Upper lobe of left lung (tissue), 4 donors: ENCODE measurements at regions not wholly inside any gene's neighbourhood (a gene's known extent, or its start where the extent isn't known, plus 50 kb on each side); places are given as distances from the start of the nearest gene placed in this dataset.

Experiments used
- CTCF ChIP-seq, 6 experiments: fragments of 450-650 bp in 4 of 6; fragments of 200-600 bp in 2 of 6; sonication (generic) in 2 of 6; IDR thresholded peaks; one replicate each; pipeline ENCODE4 v1.5.1; 2016 to 2019; ENCODE audit warnings: antibody characterized with exemption in 6 of 6
- POLR2AphosphoS5 ChIP-seq, 2 donors: sonication (generic); formaldehyde crosslinking; IDR thresholded peaks; one replicate each; pipeline ENCODE4 v1.5.1; 2017; ENCODE audit warnings: antibody characterized with exemption in 2 of 2

- TF ChIP-seq POLR2AphosphoS5 (IDR thresholded peaks at IDR 0.05), result no peak
- TF ChIP-seq CTCF (IDR thresholded peaks at IDR 0.05), result no peak
These were observed 115.3 kb downstream of the TRIM29 start for GRCh38 chr11:120022617-120023016.
